Effector memory CD4-positive, alpha-beta T cell (primary cell): ENCODE measurements at regions not wholly inside any gene's neighbourhood (a gene's known extent, or its start where the extent isn't known, plus 50 kb on each side); places are given as distances from the start of the nearest gene placed in this dataset.

Source experiments
- DNase-seq, 3 donors: peaks; one replicate each; pipeline ENCODE4 v3.0.0-alpha.2; 2020
- H3K27ac ChIP-seq: 2 replicates; pipeline ENCODE4 v1.7.0; 2013; ENCODE audit warnings: mild to moderate bottlenecking, low read length, moderate library complexity; ENCODE audit not compliant: insufficient read depth, poor library complexity, severe bottlenecking
- H3K27me3 ChIP-seq: replicated peaks from 2 replicates; pipeline ENCODE4 v1.7.0; 2013; ENCODE audit warnings: mild to moderate bottlenecking, low read length; ENCODE audit not compliant: insufficient read depth, control insufficient read depth, poor library complexity, severe bottlenecking
- H3K36me3 ChIP-seq: 2 replicates; pipeline ENCODE4 v1.7.0; 2013; ENCODE audit warnings: mild to moderate bottlenecking, low read length, moderate library complexity; ENCODE audit not compliant: control insufficient read depth, insufficient read depth
- H3K4me1 ChIP-seq: 2 replicates; pipeline ENCODE4 v1.7.0; 2013; ENCODE audit warnings: low read length, mild to moderate bottlenecking; ENCODE audit not compliant: control insufficient read depth, insufficient read depth, poor library complexity, severe bottlenecking
- H3K4me3 ChIP-seq: 2 replicates; pipeline ENCODE4 v1.7.0; 2013; ENCODE audit warnings: low read length, low read depth, mild to moderate bottlenecking; ENCODE audit not compliant: insufficient read depth, poor library complexity, severe bottlenecking
- H3K9me3 ChIP-seq: 2 replicates; pipeline ENCODE4 v1.7.0; 2013; ENCODE audit warnings: mild to moderate bottlenecking, low read length, moderate library complexity; ENCODE audit not compliant: control insufficient read depth

DNA sequence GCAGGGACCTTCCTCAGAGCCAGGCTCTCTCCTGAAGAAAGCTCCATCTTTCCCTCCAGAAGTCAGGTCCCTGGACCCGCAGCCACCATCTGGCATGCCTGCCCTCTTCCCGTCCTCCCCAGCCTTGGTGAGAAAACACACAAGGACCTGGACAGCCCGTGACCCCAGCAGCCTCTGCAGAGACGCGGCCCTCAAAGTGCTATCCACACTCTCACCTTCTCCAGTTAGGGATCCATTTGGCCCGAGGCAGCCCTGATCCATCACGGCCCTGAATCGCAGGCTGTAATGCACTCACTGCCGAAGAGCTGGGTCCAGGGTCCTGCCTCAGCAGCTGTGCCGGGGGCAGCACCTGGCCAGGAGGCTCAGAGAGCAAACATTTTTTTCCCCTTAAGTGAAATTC is 185.1 kb downstream of the OLFM1 start:
- H3K36me3 ChIP-seq: no peaks in the 10 kb centered on the region
- no peaks in the 10 kb centered on the region for H3K9me3 ChIP-seq
- H3K4me3 ChIP-seq: no peak overlapping the region
- H3K4me1 ChIP-seq: no peaks in the 10 kb centered on the region
- no peak for DNase-seq
- peaks cover 11% of the 10 kb centered on the region for H3K27me3 ChIP-seq
- no peak overlapping the region for H3K27ac ChIP-seq

DNA sequence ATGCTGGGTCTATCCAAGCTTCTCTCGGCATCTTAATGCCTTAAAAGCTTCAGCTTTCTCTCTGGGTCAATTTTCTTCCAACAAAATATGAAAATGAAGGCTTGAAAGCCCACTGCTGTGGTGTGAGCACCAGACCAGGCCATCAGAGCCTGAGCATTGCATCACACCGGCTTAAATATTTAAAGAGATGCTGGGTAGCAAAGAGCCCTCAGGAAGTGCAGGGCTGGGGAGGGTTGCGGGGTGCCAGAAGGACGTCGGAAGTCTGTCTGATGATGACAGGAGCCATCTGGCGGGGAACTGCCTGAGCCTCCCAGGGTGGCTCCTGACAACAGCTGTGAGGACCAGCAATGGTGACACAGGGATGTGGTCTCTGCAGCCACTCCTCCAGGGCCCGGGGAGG is 185.5 kb downstream of the OLFM1 start:
- no peak for DNase-seq
- Histone ChIP-seq H3K4me3 (no peak overlapping the region), H3K36me3 (no peaks in the 10 kb centered on the region), H3K27ac (no peak overlapping the region), H3K4me1 (no peaks in the 10 kb centered on the region), H3K27me3 (peaks cover 11% of the 10 kb centered on the region), H3K9me3 (no peaks in the 10 kb centered on the region)

DNA sequence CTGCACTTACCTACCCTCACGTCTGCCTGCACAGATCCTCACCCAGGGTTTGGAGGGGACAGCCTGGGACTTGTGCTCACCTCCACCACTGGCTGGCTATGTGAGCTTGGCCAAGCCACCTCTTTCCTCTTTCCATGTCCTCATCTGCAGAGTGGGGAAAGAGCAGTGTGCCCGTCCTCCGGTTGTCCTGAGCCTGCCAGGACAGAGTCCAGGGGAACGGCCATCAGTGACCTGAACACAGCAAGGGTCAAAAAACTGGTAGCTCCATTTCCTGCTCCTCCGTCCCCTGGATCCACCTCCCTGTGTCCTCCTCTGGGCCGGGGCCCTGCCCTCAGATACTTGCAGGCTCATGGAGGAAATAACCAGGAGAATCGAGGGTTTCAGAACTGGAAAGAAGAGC is 187.7 kb downstream of the OLFM1 start:
- Histone ChIP-seq H3K27me3 (peaks cover 11% of the 10 kb centered on the region), H3K9me3 (no peaks in the 10 kb centered on the region), H3K36me3 (no peaks in the 10 kb centered on the region), H3K4me3 (no peak overlapping the region), H3K4me1 (no peaks in the 10 kb centered on the region), H3K27ac (no peak overlapping the region)
- DNase-seq: no peak

DNA sequence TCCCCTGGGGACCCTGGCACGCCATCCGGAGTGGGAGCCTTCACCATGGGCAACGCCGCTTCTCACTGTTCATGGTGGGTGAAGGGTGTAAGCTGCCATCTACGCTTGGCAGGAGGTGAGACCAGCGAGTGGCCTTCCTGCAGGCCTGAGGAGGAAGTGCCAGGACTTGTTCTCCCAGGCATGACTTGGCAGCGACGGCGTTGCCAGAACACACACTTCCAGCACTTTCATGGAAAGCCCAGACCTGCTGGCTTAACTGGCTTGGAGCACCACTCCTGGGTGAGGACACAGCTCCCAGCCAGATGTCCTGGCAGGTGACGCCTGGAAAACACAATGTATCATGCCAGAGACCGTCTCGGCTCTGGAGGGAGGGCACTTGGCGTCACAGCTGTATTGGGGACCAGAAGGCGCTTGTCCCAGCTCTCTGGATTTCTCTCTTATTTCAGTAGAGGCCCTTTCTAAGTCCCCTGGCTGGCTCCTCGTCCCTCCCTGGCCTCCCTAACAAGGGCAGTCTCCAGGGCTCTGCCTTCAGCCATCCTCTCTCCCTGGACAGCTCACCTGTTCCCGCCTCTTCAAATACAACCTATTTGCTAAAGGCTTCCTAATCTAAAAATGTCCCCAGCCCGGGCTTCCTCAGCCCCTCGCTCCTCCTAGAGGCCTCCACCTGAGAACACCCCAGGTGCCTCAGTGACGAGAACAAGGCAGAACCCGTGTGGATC is 188.3 kb downstream of the OLFM1 start:
- Histone ChIP-seq H3K36me3 (no peaks in the 10 kb centered on the region), H3K9me3 (no peaks in the 10 kb centered on the region), H3K27ac (no peak overlapping the region), H3K27me3 (peaks cover 11% of the 10 kb centered on the region), H3K4me1 (no peaks in the 10 kb centered on the region), H3K4me3 (no peak overlapping the region)
- DNase-seq: no peak

DNA sequence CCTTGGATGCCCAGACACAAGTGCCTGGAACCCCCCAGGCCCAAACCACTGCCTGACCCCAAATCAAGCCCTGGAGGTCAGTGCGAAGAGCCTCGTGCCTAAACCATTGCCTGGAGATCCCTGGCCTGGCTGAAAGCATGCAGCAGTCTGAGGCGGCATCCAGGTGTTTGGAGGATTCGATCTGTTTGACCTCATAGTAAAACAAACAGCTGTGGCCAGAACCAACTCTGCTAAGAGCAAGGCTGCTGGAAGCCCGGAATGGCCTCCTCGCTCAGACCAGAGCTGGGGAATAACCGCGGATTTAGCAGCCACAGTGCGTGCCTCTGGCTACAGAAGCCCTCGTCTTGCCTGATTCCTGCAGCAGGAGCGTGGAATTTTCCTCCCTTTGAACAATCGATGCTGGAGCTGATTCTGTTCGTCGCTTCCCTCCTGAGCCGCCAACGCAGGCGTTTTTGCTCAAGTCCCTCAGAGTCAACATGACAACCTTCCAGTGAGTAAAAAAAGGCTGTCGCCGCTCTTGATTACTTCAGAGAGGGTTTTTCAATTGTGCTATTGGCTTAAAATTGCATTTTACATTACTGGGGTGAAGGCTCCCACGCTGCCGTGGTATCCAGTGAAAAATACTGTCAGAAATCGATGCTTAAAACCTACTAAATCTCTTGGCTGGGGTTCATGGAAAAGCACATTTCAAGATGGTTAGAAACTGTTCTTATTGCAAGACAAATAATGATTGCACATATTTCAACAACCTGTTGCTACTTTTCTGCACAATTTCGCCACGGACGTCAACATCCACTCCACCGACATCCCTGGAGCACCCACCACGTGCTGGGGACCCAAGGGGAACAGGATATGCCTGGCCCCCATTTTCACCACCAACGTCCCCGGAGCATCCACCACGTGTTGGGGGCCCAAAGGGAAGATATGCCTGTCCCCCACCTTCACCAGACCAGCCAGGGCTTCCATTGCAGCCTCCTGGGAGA is 190.0 kb downstream of the OLFM1 start:
- H3K4me3 ChIP-seq: no peak overlapping the region
- H3K27ac ChIP-seq: no peak overlapping the region
- H3K36me3 ChIP-seq: no peaks in the 10 kb centered on the region
- no peak for DNase-seq
- H3K9me3 ChIP-seq: no peaks in the 10 kb centered on the region
- H3K4me1 ChIP-seq: no peaks in the 10 kb centered on the region
- H3K27me3 ChIP-seq: peaks cover 5% of the 10 kb centered on the region

DNA sequence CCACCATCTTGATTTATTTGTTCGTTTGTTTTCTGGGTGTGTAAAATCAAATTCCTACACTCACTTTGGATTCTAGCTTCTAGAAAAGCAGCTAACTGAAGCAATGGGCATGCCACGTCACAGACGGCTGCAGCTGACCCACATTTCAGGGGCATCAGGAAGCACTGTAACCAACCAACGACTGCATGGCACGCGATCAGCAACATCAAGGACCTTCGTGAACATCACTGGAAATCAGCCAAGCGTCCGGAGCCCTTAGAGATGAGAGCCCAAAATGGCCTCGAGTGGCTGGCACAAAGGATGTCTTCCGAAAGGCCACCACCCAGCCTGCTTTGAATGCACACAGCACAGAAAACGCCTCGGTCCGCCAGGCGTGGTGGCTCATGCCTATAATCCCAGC is 191.1 kb downstream of the OLFM1 start:
- Histone ChIP-seq H3K9me3 (no peaks in the 10 kb centered on the region), H3K4me1 (no peaks in the 10 kb centered on the region), H3K36me3 (no peaks in the 10 kb centered on the region), H3K27me3 (no peaks in the 10 kb centered on the region), H3K4me3 (no peak overlapping the region), H3K27ac (no peak overlapping the region)
- no peak for DNase-seq

DNA sequence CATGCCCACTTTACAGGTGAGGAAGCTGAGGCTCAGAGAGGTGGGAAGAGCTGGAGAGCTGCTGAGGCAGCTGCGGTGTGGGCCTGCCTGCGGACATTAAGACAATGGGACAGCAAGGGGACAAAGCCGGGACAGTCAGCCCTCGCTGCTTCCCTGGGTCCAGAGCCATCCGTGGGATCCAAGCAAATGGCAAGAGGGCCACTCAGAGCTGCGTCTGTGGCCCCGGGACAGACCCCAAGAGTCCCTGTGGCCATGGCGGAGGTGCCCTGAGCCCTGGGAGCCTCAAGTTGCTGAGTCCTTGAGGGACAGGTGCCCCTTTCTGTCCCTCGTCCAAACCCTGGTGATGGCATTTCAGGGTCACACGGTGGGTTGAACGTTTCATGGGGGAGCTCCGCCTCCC is 191.9 kb downstream of the OLFM1 start:
- H3K27me3 ChIP-seq: no peaks in the 10 kb centered on the region
- no peaks in the 10 kb centered on the region for H3K9me3 ChIP-seq
- no peaks in the 10 kb centered on the region for H3K36me3 ChIP-seq
- no peak overlapping the region for H3K4me3 ChIP-seq
- H3K27ac ChIP-seq: no peak overlapping the region
- DNase-seq: no peak
- no peaks in the 10 kb centered on the region for H3K4me1 ChIP-seq

DNA sequence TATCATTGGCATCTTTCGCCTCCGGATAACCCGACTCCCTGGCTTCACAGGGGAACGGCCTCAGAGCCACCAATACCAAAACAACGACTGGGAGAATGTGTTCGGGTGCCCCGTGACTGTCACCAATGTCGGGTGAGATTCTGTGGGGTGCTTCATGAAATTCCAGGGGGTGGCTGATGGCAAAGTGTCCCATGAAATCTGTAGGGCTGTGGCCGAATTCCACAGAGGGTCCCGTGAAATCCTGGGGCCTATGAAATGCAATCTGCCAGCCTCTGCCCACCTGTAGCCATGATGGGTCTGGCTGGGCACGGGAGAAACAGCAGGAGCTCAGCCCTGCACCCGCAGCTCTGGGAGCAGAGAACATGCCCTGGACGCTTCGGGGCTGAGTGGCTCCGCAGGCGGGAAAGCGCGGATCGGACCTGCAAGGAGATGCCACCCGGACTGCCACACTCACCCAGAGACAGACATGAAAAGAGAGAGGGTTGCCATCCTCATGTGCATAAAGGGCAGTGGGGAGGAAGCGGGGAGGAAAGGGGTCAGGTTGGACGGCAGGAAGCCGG is 192.4 kb downstream of the OLFM1 start:
- Histone ChIP-seq H3K27me3 (no peaks in the 10 kb centered on the region), H3K4me1 (no peaks in the 10 kb centered on the region), H3K9me3 (no peaks in the 10 kb centered on the region), H3K27ac (no peak overlapping the region), H3K36me3 (no peaks in the 10 kb centered on the region), H3K4me3 (no peak overlapping the region)
- DNase-seq: no peak

DNA sequence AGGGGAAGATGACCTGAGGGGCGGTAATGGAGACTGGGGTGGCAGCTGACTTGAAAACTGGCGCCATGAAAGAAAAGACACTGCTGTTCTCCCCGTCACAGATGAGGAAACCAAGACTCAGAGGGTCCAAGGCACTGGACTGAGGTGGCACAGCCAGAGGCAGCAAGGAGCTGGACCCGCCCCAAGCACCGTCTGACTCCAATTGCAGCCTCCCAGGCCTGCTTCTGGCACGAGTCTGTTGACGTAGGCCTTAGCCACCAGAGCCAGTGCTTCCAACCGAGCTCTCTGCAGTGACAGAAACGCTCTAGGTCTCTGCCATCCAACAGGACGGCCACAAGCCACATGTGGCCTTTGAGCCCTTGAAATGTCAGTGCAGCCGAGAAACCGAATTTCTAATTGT is 193.2 kb downstream of the OLFM1 start:
- Histone ChIP-seq H3K36me3 (no peaks in the 10 kb centered on the region), H3K4me3 (no peak overlapping the region)

DNA sequence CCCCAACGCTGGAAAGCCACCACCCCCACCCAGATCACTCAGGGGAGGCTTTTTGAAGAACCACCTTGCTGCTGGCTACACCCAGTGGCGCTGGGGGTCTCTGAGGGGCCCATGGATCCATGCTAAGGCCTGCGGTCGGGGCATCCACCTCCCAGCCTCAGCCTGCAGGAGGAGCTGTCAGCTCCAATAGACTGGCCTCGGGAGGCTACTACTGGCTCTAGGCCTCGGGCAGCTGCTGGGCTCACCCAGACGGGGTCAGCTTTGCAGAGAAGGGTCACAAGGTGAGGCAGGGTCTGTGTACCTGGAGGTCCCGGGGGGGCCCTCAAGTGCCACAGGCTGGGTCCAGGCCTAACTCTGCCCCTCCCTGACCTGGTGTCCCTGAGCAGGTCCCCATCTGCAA is 193.7 kb downstream of the OLFM1 start:
- Histone ChIP-seq H3K27me3 (no peaks in the 10 kb centered on the region), H3K4me3 (no peak overlapping the region), H3K9me3 (no peaks in the 10 kb centered on the region), H3K27ac (no peak overlapping the region), H3K36me3 (no peaks in the 10 kb centered on the region), H3K4me1 (no peaks in the 10 kb centered on the region)
- no peak for DNase-seq

More for the DNA sequence above, 193.2 kb downstream of the OLFM1 start:
- DNase-seq: no peak
- Histone ChIP-seq H3K27me3 (no peaks in the 10 kb centered on the region), H3K9me3 (no peaks in the 10 kb centered on the region), H3K4me1 (no peaks in the 10 kb centered on the region), H3K27ac (no peak overlapping the region)
